ENCODE measurements at regions not wholly inside any gene's neighbourhood (a gene's known extent, or its start where the extent isn't known, plus 50 kb on each side); places are given as distances from the start of the nearest gene placed in this dataset.

DNA sequence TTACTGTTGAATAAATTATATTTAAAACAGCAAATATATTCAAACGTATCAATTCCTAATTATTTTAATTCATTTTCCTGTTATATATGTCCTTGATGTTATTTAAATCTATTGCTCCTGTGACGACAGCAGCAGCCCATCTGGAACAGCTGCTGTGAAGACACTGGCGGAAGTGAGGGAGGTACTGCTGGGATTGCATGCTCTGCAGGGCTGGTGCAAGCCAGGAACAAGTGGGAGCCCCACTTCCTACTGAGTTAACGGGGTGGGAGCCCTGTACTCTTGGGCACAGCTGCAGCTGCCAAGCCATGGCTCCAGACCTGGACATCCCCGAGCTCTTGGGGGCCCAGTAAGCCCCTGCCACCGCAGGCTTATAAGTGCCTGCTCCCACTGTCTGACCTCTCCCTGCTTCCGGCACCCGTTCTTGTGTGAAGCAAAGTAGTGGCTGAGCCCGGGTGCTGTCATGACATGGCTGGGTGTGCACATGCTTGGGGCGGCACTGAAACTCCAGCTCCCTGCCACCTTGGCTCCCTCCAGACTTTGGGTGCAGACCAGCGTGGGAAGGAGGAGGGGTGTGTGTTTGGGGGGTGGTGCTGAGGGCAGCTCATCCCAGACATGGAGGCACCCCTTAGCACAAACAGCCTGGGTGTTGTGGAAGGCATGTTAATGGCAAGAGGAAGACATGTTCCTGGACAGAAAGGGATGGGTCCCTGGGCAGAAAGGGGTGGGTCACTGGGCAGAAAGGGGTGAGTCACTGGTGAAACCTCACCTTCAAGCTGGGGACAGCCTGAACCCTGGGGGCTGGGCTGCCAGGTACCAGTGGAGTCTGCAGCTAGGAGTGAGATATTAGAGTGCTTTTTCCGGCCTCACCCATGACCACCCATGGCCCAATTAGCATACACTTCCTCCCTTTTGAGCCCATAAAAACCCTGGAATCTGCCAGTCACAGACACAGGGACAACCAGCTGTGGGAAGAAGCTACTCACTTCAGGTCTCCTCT lies 1981.3 kb upstream of the IGFBP7 start:
- no peak for DNase-seq

DNA sequence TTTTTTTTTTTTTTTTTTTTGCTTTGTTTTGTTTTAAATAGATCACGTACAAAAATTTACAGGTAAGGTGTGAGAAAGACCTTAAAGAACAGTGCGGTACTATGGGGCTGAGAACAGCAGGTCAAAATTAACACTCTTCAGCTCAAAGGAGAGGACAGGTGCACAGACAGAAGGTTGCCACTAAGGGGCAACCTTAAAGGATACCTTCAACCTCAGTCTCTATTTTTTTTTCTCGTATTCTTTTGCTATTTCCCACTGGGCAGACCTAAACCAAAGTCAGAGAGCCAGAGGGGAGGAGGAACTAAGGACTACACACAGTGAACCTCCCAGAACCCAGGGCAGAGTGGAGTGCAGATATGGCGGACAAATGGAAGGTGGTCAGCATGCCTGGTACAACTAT lies 1984.3 kb upstream of the IGFBP7 start:
- no peak for DNase-seq

DNA sequence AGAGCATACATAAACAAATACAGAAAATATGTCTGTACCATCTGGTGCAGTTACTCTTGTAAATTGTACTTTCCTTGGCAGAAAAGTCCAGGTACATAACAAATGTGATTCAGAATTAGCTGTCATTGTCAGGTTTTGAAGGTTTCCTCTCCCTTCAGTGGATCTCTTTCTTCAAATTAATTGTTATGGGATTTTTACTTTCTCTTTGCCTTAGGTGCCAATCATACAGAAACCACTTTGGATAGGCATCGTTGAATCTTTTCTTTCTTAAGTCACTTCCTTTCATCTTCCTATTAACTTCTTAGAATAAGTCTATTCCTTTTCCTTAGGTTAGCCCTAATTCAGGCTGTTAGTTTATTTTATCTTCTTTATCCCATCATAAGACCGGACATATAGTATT lies 1992.1 kb upstream of the IGFBP7 start:
- DNase-seq, result no peak

DNA sequence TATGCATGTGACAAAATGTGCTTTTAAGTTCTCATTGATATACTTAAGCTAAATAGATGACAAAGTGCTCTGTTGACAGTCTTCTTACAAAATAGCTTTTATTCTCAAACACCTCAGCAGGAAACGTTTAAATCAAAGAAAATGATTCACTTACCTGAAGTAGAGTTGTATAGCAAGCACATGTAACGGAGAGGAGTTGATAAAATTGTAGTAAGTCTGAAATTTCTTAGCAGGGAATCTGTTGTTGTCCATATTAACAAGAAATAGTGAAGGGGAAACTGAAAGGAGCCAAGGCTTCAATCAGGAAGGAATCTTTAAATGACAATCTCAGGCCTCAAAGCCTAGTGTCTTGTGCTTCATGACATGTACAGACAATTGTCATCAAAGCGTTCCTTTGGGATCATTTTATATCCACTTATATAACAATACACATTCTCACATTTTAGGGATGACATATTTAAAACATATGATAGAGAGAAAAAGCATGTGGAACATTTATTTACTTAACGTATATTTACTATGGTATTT lies 2010.2 kb upstream of the IGFBP7 start:
- no peak for DNase-seq

DNA sequence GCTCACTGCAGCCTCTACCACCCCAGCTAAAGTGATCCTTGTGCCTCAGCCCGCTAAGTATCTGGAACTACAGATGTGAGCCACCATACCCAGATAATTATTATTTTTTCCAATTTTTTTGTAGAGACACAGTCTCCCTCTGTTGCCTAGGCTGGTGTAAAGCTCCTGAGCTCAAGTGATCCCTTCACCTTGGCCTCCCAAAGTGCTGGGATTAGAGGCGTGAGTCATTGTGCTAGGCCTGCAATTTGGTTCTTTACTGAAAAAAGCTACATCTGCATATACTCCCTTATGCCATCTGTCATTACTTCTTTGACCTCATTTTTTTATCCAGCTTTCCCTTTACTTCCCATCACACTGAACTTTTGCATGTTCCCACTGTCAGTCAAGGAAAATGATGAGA lies 2012.4 kb upstream of the IGFBP7 start:
- no peak for DNase-seq

DNA sequence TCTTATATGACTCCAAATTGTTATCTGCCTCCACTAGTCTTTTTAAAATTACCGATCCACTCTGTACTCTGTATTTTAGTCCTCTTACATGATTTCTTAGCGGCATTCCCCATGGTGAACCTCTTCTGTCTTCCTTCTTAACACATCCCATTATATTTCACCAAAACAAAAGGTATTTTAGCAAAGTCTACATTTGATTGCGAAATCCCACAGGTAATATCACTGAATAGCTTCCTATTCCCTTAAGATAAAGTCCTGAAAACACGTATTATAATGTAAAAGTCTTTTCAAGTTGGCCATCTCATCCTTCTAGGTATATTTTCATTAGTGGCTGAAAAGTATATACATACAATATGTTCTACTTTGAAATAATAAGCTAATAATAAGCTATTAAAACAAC lies 2016.0 kb upstream of the IGFBP7 start:
- no peak for DNase-seq

DNA sequence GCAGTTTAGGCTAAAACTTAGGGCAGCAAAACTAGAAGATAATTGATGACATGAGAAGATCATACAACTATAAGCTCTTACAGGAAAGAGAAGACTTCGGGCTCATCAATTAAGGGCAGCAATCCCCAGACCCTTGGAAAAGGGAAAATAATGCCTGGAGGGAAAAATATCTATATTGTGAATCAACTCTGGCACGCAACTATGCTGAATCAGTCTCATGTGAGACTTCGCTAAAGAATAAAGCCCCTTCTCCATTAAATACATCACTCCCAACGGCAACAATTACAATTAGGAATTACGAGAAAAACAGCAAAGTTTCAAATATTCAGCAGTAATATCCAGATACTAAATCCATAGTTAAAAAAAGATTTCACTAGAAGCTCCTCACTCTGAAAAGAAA lies 2016.8 kb upstream of the IGFBP7 start:
- DNase-seq, result no peak

DNA sequence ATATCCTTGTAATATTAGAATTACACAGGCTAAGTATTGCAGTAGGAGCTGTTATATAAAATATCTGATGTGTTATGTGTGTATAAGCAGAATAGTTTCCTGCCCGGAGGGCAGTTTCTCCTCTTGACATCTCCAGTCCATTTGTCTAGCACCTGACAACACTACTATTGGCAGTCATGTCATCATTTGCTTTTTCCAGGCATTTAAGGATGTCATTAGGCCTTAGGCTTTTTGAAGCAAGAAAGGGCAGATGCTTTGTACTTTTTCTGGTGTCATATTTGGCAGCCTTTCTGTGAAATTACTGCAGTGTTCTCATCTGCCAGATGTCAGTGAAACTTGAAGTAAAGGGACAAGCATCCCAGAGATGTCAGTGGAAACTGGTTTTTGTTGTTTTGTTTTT lies 2017.6 kb upstream of the IGFBP7 start:
- no peak for DNase-seq

DNA sequence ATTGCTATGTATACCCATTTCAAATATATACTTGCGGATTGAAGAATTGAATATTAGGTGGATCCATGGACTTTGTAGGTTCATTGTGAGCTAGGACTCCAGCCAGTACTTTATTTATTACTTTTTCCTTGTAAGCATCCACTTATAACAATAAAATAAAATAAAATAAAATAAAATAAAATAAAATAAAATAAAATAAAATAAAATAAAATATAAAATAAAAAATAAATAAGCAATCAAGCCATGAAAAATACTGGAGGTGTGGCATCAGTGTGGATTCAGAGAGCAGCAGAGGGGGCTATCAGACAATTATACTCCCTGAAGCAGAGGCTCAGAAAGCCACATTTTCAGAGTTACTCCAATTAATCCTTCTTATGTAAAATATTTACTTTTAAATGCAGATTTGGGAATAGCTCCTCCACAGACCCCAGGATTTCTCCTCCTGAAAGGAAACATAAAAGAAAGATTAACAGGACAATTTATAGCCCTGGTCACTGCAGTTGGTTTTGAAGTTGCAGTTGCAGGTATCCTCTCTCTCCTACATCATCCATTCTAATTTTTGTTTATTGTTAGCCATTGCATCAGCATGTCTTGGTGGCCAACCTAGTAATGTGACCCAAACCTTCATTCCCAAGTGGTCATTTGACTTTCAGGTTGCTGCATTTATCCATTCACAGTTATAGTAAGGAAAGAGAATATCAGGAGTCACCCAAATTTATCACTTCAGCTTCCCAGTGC lies 2025.2 kb upstream of the IGFBP7 start:
- no peak for DNase-seq

DNA sequence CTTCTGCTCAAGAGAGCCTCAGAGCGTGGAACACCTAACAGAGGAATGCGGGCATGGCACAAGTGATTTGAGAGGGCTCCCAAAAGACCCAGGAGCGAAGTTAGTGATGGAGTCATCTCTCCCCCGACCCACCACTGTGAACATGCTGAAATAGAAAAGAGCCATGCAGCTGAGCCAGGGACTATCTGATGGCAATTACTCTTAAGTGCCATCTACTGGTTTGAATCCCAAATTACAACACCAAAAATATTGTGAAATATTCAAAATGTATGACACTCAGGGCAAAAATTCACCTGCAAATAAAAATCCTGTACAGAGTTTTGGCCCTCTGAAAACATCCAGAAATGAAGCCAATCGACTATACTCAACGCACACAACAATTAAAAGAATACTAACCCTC lies 2038.9 kb upstream of the ADGRL3 start:
- DNase-seq, result no peak

DNA sequence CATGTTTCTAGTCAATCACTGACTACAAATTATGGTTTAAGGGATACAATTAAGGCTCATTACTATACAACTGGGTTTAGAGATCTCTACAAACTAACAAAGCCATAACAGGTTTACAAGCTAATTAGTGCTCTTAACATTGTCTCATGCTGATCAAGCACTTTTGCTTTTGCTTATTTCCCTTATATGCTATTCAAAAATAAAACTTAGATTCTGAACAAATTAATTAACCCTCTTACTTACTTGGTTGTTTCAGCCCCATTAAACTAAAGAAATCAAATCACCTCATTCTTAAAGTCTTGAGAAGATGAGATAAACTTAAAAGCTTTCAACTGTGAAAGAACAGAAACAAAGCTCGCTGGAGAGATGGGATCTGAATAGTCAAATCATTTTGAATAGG lies 2024.5 kb upstream of the ADGRL3 start:
- no peak for DNase-seq

DNA sequence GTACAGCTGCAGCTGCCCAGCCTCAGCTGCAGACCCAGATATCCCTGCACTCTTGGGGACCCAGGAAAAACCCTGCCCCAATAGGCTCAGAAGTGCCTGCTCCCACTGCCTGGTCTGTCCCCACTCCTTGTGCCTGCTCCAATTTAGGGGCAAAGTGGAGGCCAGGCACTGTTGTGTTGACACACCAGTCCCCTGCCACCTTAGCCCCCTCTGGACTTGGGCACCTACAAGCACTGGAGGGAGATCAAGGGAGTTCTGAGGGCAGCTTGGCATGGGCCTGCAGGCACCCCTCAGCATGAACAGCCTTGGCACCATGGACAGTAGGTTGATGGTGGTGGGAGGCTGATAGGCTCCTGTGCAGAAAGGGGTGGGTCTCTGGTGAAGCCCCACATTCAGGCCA lies 2020.8 kb upstream of the ADGRL3 start:
- DNase-seq, result no peak

DNA sequence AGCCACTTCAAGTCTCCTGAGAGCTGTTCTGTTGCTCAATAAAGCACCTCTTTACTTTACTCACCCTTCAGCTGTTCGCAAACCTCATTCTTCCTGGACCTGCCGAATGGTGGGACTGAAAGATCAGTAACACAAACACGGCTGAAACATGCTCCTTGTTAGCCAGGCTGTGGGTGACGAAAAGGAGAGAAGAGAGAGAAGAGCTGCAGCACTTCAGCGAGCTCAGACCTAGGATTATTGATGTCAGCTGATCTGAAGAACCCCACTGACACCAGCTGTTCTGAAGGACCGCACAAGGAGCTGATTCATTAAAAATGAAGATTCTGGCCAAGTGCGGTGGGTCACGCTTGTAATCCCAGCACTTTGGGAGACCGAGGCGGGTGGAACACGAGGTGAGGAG lies 2020.0 kb upstream of the ADGRL3 start:
- no peak for DNase-seq

DNA sequence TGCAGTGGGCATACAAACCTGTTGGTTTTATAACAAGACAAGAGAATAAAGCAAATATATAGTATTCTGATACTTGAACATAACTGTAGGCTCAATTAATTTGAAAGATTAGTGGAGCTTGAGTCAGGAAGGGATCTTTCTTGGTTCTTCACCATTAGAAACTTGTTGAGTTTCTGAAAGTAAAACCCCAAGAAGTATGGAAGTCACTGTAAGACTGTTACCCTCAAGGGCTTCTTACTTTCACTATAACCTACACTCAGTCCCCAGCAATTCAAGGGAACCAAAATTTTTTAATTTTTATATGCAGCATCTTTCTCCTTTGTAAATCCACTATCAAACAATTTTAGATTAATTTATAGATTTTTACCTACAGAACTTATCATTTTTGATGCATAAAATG lies 2019.2 kb upstream of the ADGRL3 start:
- no peak for DNase-seq

DNA sequence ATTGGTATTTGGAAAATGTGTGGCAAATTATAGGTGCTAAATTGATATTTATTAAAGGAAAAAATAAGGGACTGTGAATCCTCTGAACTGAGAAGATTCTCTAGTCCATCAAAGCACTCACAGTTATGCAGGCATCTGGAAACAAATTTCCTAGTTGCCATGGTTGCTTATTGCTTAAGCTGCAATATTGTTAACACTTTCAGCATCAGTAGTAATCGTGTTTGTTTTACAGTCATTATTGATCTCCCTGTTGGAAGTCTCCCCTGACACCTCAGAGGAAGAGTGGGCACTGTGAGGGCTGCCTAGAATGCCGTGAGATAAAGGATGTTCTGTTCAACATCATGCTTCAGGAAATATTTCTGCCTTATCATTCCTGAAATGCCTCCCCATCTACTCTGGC lies 2004.3 kb upstream of the ADGRL3 start:
- no peak for DNase-seq

DNA sequence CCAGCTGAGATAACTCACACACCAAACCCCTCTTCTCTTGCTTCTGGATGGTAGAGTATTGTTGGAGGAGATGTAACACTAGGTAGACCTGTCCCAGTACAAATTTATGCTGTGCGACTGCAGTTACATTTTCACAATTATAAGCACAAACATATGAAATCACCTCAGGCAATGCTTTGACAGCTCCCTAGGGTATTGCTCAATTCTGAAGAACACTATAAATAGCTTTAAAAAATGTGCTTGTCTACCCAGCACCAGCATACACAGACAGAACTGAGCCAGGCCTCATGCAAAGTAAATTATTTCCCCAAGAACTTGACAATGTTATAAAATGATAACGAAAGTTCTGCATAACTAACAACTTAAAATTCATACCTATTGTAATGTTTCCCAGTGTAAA lies 1999.1 kb upstream of the ADGRL3 start:
- DNase-seq, result no peak

DNA sequence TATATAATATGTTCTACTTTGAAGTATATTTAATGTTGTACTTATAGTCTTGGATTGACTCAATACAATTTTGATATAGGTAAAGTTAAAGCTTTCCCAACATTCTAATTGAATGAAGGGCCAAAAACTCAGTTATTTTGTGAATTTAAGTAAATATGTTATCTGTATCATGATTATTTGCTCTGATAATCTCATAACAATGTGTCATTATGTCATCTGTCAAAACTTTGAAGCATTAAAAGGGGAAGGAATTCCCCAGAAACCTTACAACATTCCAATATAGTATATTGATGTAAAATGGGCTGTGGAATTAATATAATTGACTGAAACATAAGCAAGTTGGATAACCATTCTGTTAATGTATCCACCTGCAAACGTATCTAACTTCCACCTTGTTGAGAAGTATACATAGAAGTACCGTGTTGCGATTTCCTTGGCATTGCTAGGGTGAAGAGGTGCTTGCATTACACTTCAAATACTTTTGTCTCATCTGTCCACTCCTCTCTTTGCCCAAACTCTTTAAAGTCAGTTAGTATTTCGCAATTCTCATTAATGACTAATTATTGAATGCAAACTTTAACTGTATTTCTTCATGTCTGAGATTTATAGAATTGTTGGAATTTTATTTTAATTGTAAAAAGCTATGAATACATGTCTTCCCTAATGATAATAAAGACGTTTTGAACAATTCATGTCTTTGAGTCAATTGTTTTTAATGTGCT lies 1982.1 kb upstream of the ADGRL3 start:
- DNase-seq, result no peak

DNA sequence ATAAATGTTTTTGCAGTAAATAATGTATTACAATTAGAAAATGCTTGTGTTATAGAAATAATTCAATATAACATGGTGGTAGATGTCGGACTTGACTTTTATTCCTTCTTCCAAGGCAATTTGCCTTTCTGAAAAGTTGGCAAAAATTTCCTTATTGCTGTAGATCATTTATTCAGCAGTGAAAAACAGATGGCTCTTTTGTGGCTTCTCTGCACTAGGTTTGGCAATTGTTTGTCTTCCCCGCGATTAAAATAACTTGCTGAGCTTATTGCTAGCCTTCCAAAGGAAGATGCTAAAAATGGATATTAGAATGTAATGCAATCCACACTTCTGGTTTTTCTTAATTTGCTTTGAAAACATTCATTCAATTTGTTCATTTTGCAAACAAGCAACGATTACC lies 1977.9 kb upstream of the ADGRL3 start:
- no peak for DNase-seq

DNA sequence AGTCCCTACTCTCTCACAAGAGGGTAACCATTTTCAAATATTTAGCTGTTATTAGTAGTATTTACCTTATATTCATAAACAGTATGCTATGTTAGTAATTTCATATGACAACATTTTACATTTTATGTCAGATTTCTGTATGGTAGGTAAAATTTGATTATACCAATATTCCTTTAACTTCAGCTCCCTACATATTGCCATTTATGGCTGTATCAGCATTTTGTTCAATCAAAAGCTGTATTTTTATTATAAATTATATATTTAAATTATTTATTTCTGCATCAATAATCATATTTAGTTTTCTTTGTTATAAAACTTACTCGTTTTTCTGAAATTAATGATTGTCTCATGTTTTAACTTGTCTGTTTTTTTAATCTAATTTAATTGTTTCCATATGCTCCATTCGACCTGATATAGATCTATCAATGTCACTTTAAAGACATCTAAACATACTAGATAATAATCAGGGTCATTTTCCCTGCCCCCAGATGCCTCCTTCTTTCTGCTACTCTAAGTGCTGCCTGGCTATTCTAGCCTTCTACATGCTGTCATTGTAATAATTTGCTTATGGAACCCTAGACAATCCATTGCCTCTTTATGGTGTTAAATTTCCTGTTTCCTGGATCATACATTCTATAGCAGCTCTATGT lies 1976.7 kb upstream of the ADGRL3 start:
- no peak for DNase-seq

DNA sequence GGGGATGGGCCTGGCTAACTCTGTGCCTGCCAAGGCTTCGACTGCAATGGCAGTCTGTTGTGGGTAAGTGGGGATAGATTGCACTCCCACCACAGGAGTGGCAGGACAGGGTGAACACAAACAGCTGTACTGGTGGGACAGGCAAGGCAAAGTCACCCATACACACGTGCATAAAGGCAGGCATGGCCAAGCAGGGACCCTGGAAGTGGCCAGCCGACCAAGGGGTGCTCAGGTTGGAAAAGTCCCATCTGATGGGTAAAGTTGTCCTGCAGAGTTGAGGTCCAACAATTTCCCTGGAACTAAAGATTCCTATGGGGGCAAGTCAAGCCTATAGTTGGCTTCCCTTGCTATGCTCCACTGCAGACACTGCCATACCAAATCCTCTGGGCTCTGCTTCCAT lies 1961.9 kb upstream of the ADGRL3 start:
- no peak for DNase-seq

DNA sequence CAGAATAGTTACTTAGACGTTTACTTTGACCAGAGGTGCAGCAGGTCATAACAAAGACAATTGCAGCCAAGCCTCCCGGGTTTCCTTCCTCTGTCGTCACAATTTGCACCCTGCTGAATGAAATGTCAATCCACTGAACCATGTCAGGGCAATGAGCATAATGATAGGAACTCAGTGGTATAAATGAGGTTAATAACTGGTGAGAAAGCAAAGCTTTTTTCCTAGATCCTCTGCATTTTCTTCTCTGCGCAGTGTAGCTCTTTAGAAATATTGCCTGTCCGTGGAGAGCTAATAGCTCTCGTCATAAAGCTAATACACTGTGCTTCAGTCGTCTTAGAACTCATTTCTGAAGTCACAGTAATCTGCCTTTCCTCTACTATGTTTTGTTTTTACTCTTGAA lies 1960.1 kb upstream of the ADGRL3 start:
- no peak for DNase-seq

DNA sequence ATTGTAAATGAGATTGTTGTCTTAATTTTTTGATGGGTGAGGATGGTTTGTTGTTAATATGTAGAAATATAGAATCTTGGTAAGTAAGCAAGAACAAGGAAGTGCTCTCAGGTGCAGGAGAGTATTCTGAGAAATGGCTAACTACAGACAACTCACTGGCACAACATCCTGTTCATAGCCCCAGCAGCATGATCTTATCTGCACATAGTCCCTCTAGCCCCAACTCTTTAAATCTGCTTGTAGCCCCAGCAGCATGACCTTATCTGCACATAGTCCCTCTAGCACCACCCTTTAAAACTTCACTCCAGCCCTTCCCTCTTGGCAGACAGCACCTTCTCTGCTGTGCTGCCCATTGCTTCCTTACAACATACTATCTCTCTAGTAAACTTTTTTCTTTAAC lies 1957.1 kb upstream of the ADGRL3 start:
- no peak for DNase-seq

DNA sequence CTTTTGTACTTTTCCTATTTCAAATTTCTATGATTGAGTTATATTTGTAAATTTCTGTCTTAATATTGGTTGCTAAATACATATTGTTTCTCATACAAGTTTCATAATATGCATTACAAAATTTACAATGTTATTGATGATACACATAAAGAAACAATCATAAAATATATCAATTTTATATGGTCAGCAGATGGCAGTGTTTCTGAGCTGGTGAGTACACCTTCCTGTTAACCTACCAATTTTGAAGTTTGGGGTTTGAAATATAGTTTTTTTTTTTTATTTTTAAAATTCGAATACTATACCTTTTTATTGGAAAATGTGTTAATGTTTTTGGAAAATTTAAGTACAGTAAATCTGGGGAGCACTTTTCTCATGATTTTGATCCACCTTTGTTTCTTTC lies 1953.1 kb upstream of the ADGRL3 start:
- DNase-seq, result no peak

Data from 8988T (cell line).